GM19397 (cell line): ENCODE measurements at regions not wholly inside any gene's neighbourhood (a gene's known extent, or its start where the extent isn't known, plus 50 kb on each side); places are given as distances from the start of the nearest gene placed in this dataset.

Source experiments
- ATAC-seq: cut with Tn5 transposase; IDR thresholded peaks from one replicate; pipeline ENCODE4 v1.9.1; 2021; ENCODE audit warnings: mild to moderate bottlenecking, moderate library complexity; ENCODE audit not compliant: unreplicated experiment

- no peak for ATAC-seq
These were observed 50.8 kb upstream of the SLC39A10 start for GRCh38 chr2:195606179-195606578.

GRCh38 chr2:195604706-195605105 is 52.3 kb upstream of the SLC39A10 start:
- ATAC-seq, result no peak

- no peak for ATAC-seq
These were observed 53.0 kb upstream of the SLC39A10 start for GRCh38 chr2:195603998-195604397.

GRCh38 chr2:195603408-195603807 is 53.6 kb upstream of the SLC39A10 start:
- ATAC-seq, result no peak

- ATAC-seq, result no peak
These were observed 54.3 kb upstream of the SLC39A10 start for GRCh38 chr2:195602687-195603086.

- ATAC-seq, result no peak
These were observed 55.7 kb upstream of the SLC39A10 start for GRCh38 chr2:195601361-195601760.

GRCh38 chr2:195600778-195601177 is 56.2 kb upstream of the SLC39A10 start:
- no peak for ATAC-seq

GRCh38 chr2:195596840-195597239 is 60.2 kb upstream of the SLC39A10 start:
- ATAC-seq, result no peak

- no peak for ATAC-seq
These were observed 61.2 kb upstream of the SLC39A10 start for GRCh38 chr2:195595825-195596224.

- ATAC-seq, result no peak
These were observed 61.9 kb upstream of the SLC39A10 start for GRCh38 chr2:195594919-195595694.

- no peak for ATAC-seq
These were observed 62.8 kb upstream of the SLC39A10 start for GRCh38 chr2:195594248-195594647.

GRCh38 chr2:195592105-195592504 is 64.9 kb upstream of the SLC39A10 start:
- no peak for ATAC-seq

GRCh38 chr2:195590861-195591205 is 66.2 kb upstream of the SLC39A10 start:
- no peak for ATAC-seq

- ATAC-seq, result no peak
These were observed 66.7 kb upstream of the SLC39A10 start for GRCh38 chr2:195590199-195590860.

GRCh38 chr2:195587966-195588365 is 69.1 kb upstream of the SLC39A10 start:
- ATAC-seq, result no peak

GRCh38 chr2:195586062-195586714 is 70.8 kb upstream of the SLC39A10 start:
- ATAC-seq, result no peak

- ATAC-seq, result no peak
These were observed 74.8 kb upstream of the SLC39A10 start for GRCh38 chr2:195582188-195582587.

- peak; percentile 51 for ATAC-seq
These were observed 77.1 kb upstream of the SLC39A10 start for GRCh38 chr2:195579776-195580555.

- ATAC-seq, result peak; percentile 87
These were observed 81.1 kb upstream of the SLC39A10 start for GRCh38 chr2:195575879-195576401.

GRCh38 chr2:195575016-195575415 is 82.0 kb upstream of the SLC39A10 start:
- no peak for ATAC-seq

GRCh38 chr2:195574312-195574711 is 82.7 kb upstream of the SLC39A10 start:
- no peak for ATAC-seq
